GM12874 (cell line): ENCODE measurements at regions not wholly inside any gene's neighbourhood (a gene's known extent, or its start where the extent isn't known, plus 50 kb on each side); places are given as distances from the start of the nearest gene placed in this dataset.

Source experiments
- TF ChIP-seq, protein P1 (sequence below): IDR thresholded peaks from 2 replicates; pipeline ENCODE4 v1.5.1; 2011; ENCODE audit warnings: low read depth, mild to moderate bottlenecking, control low read depth, low read length, moderate library complexity; ENCODE audit not compliant: insufficient read depth

DNA sequence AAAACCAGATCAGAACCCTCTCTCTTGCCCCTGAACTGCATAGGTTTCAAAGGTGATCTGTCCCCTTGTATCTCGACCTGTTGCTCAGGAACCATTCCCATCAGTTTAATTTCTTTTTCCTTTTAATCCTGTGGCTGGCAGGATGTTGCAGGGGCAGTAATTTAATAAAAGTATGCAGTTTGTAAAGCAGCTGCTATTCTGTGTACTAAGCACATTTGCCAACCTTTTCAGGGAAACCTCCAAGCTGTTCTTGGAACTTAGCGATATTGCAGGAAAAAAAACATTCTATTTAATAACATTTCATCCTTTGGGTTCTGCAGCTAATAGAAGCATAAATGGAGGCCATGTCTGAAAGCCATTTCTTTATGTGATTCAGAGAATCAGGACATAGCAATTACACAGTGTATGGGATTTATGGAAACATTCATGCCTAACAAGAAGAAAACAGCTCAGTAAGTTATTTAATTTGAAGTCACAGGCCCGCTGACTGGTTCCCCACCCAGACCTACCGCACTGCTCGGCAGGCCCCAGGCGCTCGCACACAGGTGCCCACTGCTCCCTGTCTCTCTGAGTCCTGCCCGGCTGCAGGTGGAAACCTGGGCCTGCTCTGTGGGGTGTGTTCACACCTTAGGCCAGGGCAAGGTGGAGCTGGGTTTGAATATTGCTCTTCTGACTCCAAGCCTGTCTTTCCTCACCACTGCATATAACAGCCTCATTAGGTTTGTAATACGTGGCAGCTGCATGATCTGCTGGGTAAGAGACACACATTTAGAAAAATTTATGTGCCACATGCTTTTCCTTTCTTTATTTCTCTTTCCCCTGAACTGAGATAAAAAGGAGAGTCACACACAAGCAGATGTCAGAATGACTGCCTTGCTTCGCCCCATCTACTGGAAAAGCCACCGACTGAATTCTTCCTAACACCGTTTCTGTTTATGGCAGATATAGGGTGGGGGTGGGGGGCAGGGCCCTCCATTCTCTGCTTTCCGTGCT lies 119.7 kb downstream of the SLC25A47 start:
- TF ChIP-seq, protein P1, sequence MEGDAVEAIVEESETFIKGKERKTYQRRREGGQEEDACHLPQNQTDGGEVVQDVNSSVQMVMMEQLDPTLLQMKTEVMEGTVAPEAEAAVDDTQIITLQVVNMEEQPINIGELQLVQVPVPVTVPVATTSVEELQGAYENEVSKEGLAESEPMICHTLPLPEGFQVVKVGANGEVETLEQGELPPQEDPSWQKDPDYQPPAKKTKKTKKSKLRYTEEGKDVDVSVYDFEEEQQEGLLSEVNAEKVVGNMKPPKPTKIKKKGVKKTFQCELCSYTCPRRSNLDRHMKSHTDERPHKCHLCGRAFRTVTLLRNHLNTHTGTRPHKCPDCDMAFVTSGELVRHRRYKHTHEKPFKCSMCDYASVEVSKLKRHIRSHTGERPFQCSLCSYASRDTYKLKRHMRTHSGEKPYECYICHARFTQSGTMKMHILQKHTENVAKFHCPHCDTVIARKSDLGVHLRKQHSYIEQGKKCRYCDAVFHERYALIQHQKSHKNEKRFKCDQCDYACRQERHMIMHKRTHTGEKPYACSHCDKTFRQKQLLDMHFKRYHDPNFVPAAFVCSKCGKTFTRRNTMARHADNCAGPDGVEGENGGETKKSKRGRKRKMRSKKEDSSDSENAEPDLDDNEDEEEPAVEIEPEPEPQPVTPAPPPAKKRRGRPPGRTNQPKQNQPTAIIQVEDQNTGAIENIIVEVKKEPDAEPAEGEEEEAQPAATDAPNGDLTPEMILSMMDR: no peak

DNA sequence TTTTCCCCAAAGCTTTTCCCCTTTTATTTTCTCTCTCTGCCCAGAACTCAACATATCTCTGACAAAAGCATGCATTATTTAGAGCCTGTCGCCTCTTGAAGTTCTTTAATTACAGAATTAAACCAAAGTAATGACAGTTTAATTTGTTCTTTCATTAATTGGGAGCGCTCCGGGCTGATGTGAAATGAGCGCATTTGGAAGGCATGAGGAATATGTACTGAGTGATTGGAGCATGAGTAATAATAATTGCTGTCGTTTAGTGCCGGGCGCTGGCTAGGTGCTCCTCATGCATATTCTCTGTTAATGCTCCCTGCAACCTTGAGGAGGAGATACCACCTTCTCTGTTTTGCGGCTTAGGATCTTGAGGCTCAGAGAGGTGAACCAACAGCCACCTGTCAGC lies 120.5 kb downstream of the SLC25A47 start:
- TF ChIP-seq, protein P1: no peak

DNA sequence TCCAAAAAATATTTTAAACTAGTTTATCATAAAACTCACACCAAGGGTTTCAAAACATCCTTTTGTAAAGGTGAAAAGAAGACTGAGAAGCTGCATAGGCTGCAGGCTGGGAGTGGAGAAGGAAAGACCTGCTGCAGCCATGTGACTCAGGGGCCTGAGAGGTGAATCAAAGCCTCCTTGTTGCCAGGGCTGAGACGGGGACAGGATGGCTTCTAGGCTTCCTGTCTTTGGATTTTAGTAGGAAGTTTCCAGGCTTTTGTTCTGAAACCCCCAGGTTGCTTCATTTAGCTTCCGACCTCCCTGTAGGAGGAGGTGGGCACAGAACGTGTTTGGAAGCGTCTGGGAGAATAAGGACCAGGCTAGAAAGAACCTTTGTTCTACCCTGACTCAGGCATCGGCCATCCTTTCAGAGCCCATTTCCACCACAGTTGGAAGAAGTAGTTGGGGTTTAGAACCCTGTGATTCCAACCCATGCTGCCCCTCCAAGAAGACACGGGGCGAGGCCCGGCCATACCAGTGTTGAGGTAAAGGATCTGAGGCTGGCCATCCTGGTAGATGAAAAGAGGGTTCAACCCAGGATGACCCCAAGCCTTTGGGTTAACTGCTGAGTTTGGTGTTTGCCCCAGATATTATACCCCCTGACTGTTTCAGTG lies 122.4 kb downstream of the SLC25A47 start:
- TF ChIP-seq, protein P1: no peak

DNA sequence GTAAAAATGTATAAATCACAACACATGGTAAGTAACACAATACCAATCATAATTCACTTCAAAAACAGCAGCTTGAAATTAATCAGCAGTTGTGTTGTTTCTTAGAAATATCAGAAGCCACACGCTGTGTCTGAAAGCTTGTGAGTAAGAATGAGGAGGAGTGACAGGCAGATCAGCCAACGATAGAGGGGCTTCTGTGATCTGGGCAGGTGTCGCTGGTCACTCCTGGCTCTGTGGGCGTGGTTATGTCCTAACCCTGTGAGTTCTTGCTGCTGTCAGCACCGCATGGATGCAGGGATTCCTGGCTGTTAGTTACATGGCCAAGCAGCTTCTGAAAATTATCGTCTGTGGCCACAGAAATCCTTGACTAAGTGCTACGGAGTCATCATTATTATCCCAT lies 123.4 kb downstream of the SLC25A47 start:
- TF ChIP-seq, protein P1: no peak

DNA sequence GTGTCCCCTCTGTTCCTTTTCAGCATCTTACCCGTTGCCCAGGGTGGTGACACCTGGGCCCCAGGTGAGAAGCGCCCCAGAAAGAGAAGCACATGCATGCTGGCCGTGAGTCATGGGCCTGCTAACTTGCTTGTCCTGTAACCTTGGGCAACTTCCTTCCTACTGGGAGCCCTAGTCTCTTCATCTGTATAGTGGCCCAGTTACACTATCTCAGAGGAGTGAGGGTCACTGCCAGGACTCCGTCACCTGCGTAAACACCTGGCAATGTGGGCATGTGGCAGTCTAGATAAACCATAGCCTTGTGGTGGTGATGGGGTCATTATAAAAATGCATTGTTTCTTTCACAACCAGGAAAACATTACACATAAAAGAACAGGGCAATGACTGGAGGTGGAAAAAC lies 125.2 kb downstream of the SLC25A47 start:
- TF ChIP-seq, protein P1: no peak

DNA sequence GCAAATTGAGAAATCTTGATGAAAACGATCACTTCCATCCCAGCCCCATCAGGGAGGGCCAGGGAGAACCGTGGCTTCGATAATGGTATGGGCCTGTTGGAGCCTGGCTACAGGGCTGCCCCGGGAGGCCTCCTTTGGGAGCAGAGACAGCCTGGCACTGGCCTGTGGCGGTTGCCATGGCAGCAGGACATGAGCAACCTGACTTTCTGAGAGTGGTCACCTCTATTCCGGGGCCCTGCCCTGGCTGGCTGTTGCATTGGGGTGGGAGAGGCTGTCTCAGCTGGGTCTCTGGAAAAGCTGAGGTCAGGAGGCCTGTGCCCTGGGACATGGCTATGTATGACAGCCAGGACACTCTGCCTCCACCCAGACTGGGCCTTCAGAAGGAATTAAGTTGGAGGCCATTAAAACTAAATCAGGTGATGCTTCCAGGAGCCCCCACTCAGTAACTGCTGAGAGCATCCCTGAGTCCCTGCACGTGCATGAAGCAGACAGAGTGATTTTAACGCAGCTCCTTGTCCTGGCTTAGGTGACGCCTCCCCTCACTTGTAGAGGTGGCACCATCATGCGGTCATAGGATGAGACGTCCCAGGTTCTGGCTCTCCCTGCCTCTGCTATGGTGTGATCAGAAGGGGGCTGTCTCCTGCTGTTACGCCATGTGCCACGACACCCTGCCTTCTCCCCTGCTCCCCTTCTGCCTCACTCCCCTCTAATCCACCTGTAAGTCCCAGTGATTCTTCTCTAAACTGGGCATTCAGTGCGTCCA lies 126.3 kb downstream of the SLC25A47 start:
- TF ChIP-seq, protein P1: no peak

DNA sequence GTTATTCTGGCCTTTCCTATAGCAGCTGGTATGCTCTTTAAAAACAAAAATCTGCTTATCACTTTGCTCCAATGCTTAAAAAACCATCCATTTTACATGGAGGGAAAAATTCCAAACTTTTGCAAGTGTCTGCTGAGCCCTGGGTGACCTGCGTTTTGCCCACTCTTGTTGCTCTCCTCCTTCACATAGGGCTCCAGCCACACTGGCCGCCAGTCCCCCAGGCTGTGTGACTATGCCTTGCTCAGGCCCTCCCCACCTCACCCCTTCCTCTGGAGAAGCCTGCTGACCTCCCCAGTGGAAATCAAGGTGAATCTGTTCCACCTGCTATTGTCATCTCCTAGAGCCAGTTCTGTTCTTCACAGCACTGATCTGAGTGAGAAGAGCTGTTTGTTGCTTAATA lies 126.9 kb downstream of the SLC25A47 start:
- TF ChIP-seq, protein P1: no peak
